Endothelial cell of umbilical vein (primary cell): ENCODE measurements at regions not wholly inside any gene's neighbourhood (a gene's known extent, or its start where the extent isn't known, plus 50 kb on each side); places are given as distances from the start of the nearest gene placed in this dataset.

Experiments used
- EZH2 ChIP-seq: IDR thresholded peaks from 2 replicates; pipeline ENCODE4 v1.6.1; 2012; ENCODE audit warnings: borderline replicate concordance, low read depth, mild to moderate bottlenecking, moderate library complexity, low read length, inconsistent platforms; ENCODE audit not compliant: severe bottlenecking
- POLR2A ChIP-seq: IDR thresholded peaks from 2 replicates; pipeline ENCODE4 v1.6.1; 2012; ENCODE audit warnings: low read depth, mild to moderate bottlenecking, control low read depth, low read length
- TF ChIP-seq, protein P1 (sequence below), 2 donors: IDR thresholded peaks; 1 replicate in 1 of 2; 2 replicates in 1 of 2; pipeline ENCODE4 v1.5.1; 2011; ENCODE audit warnings: low read length in 2 of 2, mild to moderate bottlenecking in 2 of 2, moderate library complexity in 2 of 2, control low read depth in 1 of 2, inconsistent platforms in 1 of 2, low read depth in 1 of 2; ENCODE audit not compliant: insufficient read depth in 1 of 2; ENCODE audit errors: extremely low read depth in 1 of 2

DNA sequence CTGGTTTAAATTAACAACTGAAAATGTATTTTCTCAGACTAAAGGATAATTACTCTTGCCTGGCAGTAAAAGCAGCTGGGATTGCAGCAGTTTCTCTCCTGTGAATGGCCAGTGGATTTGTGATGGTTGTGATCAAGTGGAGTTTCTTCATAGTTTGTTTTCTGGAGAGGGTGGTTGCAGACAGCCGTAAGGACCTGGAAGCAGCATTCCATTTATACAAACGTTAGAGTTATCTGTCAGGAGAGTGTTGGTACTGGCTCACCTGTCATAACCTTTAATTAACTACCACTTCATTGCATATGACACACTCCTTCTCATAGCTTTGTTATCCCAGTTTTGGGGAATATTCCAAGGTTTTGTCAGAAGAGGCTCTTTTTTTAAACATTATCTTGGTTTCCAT, 258.4 kb upstream of the SLC10A2 start:
- TF ChIP-seq EZH2 (no peak), POLR2A (no peak)
- TF ChIP-seq, protein P1, sequence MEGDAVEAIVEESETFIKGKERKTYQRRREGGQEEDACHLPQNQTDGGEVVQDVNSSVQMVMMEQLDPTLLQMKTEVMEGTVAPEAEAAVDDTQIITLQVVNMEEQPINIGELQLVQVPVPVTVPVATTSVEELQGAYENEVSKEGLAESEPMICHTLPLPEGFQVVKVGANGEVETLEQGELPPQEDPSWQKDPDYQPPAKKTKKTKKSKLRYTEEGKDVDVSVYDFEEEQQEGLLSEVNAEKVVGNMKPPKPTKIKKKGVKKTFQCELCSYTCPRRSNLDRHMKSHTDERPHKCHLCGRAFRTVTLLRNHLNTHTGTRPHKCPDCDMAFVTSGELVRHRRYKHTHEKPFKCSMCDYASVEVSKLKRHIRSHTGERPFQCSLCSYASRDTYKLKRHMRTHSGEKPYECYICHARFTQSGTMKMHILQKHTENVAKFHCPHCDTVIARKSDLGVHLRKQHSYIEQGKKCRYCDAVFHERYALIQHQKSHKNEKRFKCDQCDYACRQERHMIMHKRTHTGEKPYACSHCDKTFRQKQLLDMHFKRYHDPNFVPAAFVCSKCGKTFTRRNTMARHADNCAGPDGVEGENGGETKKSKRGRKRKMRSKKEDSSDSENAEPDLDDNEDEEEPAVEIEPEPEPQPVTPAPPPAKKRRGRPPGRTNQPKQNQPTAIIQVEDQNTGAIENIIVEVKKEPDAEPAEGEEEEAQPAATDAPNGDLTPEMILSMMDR (IDR thresholded peaks at IDR 0.05; ENCODE audit: extremely low read depth in 1 of 2, insufficient read depth in 1 of 2, low read depth in 1 of 2, low read length in 2 of 2) = no peak
